ENCODE measurements at regions not wholly inside any gene's neighbourhood (a gene's known extent, or its start where the extent isn't known, plus 50 kb on each side); places are given as distances from the start of the nearest gene placed in this dataset.

GRCh38 chr7:112708236-112708635, 82.0 kb downstream of the TMEM168 start:
- Histone ChIP-seq H3K4me1 (no peaks in the 10 kb centered on the region), H3K9me3 (no peaks in the 10 kb centered on the region), H3K27ac (no peak overlapping the region), H3K4me3 (no peak overlapping the region), H3K36me3 (no peaks in the 10 kb centered on the region), H3K27me3 (no peaks in the 10 kb centered on the region)
- ATAC-seq = no peak
- TF ChIP-seq POLR2AphosphoS5 (IDR thresholded peaks at IDR 0.05) (no peak), EP300 (IDR thresholded peaks at IDR 0.05) (no peak), POLR2A (IDR thresholded peaks at IDR 0.05) (no peak), CTCF (IDR thresholded peaks at IDR 0.05) (no peak)
- 50 to 75% methylated on average over 1 of the region's 1 CpG for WGBS, 2 donors (ENCODE audit: low coverage in 1 of 2)
